ENCODE measurements at regions not wholly inside any gene's neighbourhood (a gene's known extent, or its start where the extent isn't known, plus 50 kb on each side); places are given as distances from the start of the nearest gene placed in this dataset.

DNA sequence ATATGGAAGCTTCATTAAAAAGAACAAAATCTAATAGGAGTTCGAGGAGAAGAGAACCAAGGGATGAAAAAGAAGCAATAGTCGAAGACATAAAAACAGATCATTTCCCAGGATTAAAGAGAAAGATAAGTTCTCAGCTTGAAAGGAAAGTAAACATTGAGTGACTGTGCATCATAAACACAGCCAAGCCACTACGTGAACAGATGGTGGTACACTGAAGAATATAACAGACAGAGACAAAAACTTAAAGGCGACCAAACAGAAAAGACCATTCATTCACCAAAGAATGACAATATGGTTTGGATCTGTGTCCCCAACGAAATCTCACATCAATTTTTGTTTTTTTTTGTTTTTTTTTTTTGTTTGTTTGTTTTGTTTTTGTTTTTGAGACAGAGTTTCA, 210.8 kb upstream of the LINGO1 start:
- TF ChIP-seq, protein P1, sequence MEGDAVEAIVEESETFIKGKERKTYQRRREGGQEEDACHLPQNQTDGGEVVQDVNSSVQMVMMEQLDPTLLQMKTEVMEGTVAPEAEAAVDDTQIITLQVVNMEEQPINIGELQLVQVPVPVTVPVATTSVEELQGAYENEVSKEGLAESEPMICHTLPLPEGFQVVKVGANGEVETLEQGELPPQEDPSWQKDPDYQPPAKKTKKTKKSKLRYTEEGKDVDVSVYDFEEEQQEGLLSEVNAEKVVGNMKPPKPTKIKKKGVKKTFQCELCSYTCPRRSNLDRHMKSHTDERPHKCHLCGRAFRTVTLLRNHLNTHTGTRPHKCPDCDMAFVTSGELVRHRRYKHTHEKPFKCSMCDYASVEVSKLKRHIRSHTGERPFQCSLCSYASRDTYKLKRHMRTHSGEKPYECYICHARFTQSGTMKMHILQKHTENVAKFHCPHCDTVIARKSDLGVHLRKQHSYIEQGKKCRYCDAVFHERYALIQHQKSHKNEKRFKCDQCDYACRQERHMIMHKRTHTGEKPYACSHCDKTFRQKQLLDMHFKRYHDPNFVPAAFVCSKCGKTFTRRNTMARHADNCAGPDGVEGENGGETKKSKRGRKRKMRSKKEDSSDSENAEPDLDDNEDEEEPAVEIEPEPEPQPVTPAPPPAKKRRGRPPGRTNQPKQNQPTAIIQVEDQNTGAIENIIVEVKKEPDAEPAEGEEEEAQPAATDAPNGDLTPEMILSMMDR (IDR thresholded peaks at IDR 0.05; ENCODE audit: low read length): no peak
- no peak for TF ChIP-seq EZH2 (optimal IDR thresholded peaks at IDR 0.05; ENCODE audit: low read depth, low read length)
- no peak for TF ChIP-seq EZH2phosphoT487 (IDR thresholded peaks at IDR 0.05; ENCODE audit: low read length)

Measured in MM.1S (cell line).